ENCODE measurements at regions not wholly inside any gene's neighbourhood (a gene's known extent, or its start where the extent isn't known, plus 50 kb on each side); places are given as distances from the start of the nearest gene placed in this dataset.
A peak's percentile ranks its signal among the peaks of the same experiment; 100 is the strongest.
"Not testable (repeated sequence)": the region's sequence is repeated elsewhere in the genome, so short reads cannot be mapped to it uniquely, and the experiment has no call there.

GRCh38 chr21:35512346-35512745 is 463.2 kb upstream of the RUNX1 start:
- DNase-seq, result no peak

- no peak for DNase-seq
Measured at GRCh38 chr21:35511696-35512162, 462.6 kb upstream of the RUNX1 start.

- no peak for DNase-seq
Measured at GRCh38 chr21:35510957-35511695, 462.0 kb upstream of the RUNX1 start.

- DNase-seq, result no peak
Measured at GRCh38 chr21:35510294-35510693, 461.2 kb upstream of the RUNX1 start.

GRCh38 chr21:35509001-35509704 is 460.1 kb upstream of the RUNX1 start:
- DNase-seq, result no peak

GRCh38 chr21:35508139-35508888 is 459.2 kb upstream of the RUNX1 start:
- peak in 1 of 2 donors; percentile 27 for DNase-seq

- DNase-seq, result no peak
Measured at GRCh38 chr21:35507181-35507759, 458.2 kb upstream of the RUNX1 start.

- DNase-seq, result no peak
Measured at GRCh38 chr21:35506771-35507170, 457.7 kb upstream of the RUNX1 start.

- no peak for DNase-seq
Measured at GRCh38 chr21:35506352-35506751, 457.2 kb upstream of the RUNX1 start.

GRCh38 chr21:35504951-35505466 is 455.9 kb upstream of the RUNX1 start:
- no peak for DNase-seq

GRCh38 chr21:35504277-35504676 is 455.2 kb upstream of the RUNX1 start:
- DNase-seq, result no peak

- no peak for DNase-seq
Measured at GRCh38 chr21:35503671-35504070, 454.6 kb upstream of the RUNX1 start.

- DNase-seq, result no peak
Measured at GRCh38 chr21:35502821-35503220, 453.7 kb upstream of the RUNX1 start.

- not testable (repeated sequence) for DNase-seq
Measured at GRCh38 chr21:35497522-35497921, 448.4 kb upstream of the RUNX1 start.

- peak in 1 of 2 donors; percentile 11 for DNase-seq
Measured at GRCh38 chr21:35491920-35492678, 443.0 kb upstream of the RUNX1 start.

GRCh38 chr21:35491114-35491513 is 442.0 kb upstream of the RUNX1 start:
- no peak for DNase-seq

GRCh38 chr21:35489389-35489980 is 440.4 kb upstream of the RUNX1 start:
- no peak for DNase-seq

- DNase-seq, result no peak
Measured at GRCh38 chr21:35488946-35489345, 439.8 kb upstream of the RUNX1 start.

- DNase-seq, result no peak
Measured at GRCh38 chr21:35485364-35485763, 436.3 kb upstream of the RUNX1 start.

GRCh38 chr21:35484851-35485250 is 435.7 kb upstream of the RUNX1 start:
- no peak for DNase-seq

GRCh38 chr21:35484032-35484431 is 434.9 kb upstream of the RUNX1 start:
- no peak for DNase-seq

Measured in hippocampal formation (tissue), 2 donors.